ENCODE measurements at regions not wholly inside any gene's neighbourhood (a gene's known extent, or its start where the extent isn't known, plus 50 kb on each side); places are given as distances from the start of the nearest gene placed in this dataset.

- TF ChIP-seq TAF1 (IDR thresholded peaks at IDR 0.05; ENCODE audit: low read depth), result no peak
- TF ChIP-seq CTCF (IDR thresholded peaks at IDR 0.05; ENCODE audit: poor library complexity, severe bottlenecking), result no peak
- TF ChIP-seq SMC3 (conservative IDR thresholded peaks at IDR 0.05; ENCODE audit: poor library complexity), result no peak
- no peak for TF ChIP-seq POLR2AphosphoS5 (IDR thresholded peaks at IDR 0.05)
- no peak for TF ChIP-seq RAD21 (conservative IDR thresholded peaks at IDR 0.05)
- no peak for TF ChIP-seq EP300 (conservative IDR thresholded peaks at IDR 0.05; ENCODE audit: poor library complexity, severe bottlenecking)
- TF ChIP-seq EZH2 (IDR thresholded peaks at IDR 0.05; ENCODE audit: borderline replicate concordance, insufficient read depth, low read length, poor library complexity, severe bottlenecking), result no peak
These were observed 302.7 kb upstream of the NREP start for GRCh38 chr5:112059579-112060135.

Data from neural cell (in vitro differentiated cells).